Right renal cortex interstitium (tissue), 3 donors: ENCODE measurements at regions not wholly inside any gene's neighbourhood (a gene's known extent, or its start where the extent isn't known, plus 50 kb on each side); places are given as distances from the start of the nearest gene placed in this dataset.
"Not testable (repeated sequence)": the region's sequence is repeated elsewhere in the genome, so short reads cannot be mapped to it uniquely, and the experiment has no call there.

ENCODE experiments used
- DNase-seq, 3 donors: peaks; one replicate each; pipeline ENCODE4 v3.0.0-alpha.2; 2013; ENCODE audit warnings: low read depth in 3 of 3, low spot score in 2 of 3

- no peak for DNase-seq
These were observed 419.3 kb upstream of the ZMIZ1 start for GRCh38 chr10:78649429-78649828.

GRCh38 chr10:78650122-78650521, 418.6 kb upstream of the ZMIZ1 start:
- no peak for DNase-seq

GRCh38 chr10:78651287-78651686, 417.5 kb upstream of the ZMIZ1 start:
- no peak for DNase-seq

- no peak for DNase-seq
These were observed 415.2 kb upstream of the ZMIZ1 start for GRCh38 chr10:78653555-78653954.

- DNase-seq = no peak
These were observed 414.6 kb upstream of the ZMIZ1 start for GRCh38 chr10:78654047-78654590.

GRCh38 chr10:78655979-78656378, 412.8 kb upstream of the ZMIZ1 start:
- no peak for DNase-seq

GRCh38 chr10:78656417-78657162, 412.2 kb upstream of the ZMIZ1 start:
- peak; percentile 69 to 80 (median 74) for DNase-seq

GRCh38 chr10:78657163-78657861, 411.5 kb upstream of the ZMIZ1 start:
- DNase-seq = peak in 1 of 3 donors; percentile 47

- DNase-seq = no peak
These were observed 411.0 kb upstream of the ZMIZ1 start for GRCh38 chr10:78657862-78658165.

GRCh38 chr10:78658645-78659597, 409.8 kb upstream of the ZMIZ1 start:
- no peak for DNase-seq

GRCh38 chr10:78659598-78659967, 409.2 kb upstream of the ZMIZ1 start:
- no peak for DNase-seq

- DNase-seq = no peak
These were observed 408.2 kb upstream of the ZMIZ1 start for GRCh38 chr10:78660446-78661106.

- DNase-seq = no peak
These were observed 405.0 kb upstream of the ZMIZ1 start for GRCh38 chr10:78663721-78664120.

GRCh38 chr10:78664929-78665553, 403.7 kb upstream of the ZMIZ1 start:
- no peak for DNase-seq

GRCh38 chr10:78672918-78673317, 395.8 kb upstream of the ZMIZ1 start:
- no peak for DNase-seq

GRCh38 chr10:78681141-78681540, 387.6 kb upstream of the ZMIZ1 start:
- not testable (repeated sequence) for DNase-seq

GRCh38 chr10:78681986-78682385, 386.8 kb upstream of the ZMIZ1 start:
- DNase-seq = not testable (repeated sequence)

- DNase-seq = no peak
These were observed 383.8 kb upstream of the ZMIZ1 start for GRCh38 chr10:78684947-78685346.

GRCh38 chr10:78685466-78686103, 383.2 kb upstream of the ZMIZ1 start:
- DNase-seq = no peak
